Amniotic stem cell (primary cell): ENCODE measurements at regions not wholly inside any gene's neighbourhood (a gene's known extent, or its start where the extent isn't known, plus 50 kb on each side); places are given as distances from the start of the nearest gene placed in this dataset.
"Not testable (repeated sequence)": the region's sequence is repeated elsewhere in the genome, so short reads cannot be mapped to it uniquely, and the experiment has no call there.

Experiments
- DNase-seq: peaks from one replicate; lab custom pipeline; 2025; lab: John Stamatoyannopoulos, UW

GRCh38 chr4:114249561-114249960 is 270.1 kb upstream of the ARSJ start:
- DNase-seq, result no peak

GRCh38 chr4:114249976-114250375 is 270.5 kb upstream of the ARSJ start:
- DNase-seq, result no peak

DNA sequence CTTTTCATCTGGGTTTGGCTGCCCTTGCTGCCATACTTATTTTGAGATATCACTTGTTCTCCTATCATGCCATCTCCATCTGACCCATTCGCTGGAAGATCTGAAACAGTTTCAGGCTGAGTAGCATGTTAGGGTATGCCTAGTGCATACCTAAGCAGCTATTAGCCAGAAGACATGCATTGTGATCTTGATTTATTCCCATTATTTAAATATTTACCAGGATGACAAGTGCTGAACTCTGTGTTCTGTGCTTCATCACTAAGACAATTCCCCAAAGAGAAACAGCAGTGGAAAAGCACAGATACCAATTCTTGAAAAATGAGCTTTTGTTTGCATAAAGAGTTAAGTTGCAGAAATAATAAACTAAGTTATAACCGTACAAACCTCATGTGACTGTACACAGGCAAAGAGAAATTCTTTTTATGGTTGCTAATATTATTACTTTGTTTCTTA is 271.0 kb upstream of the ARSJ start:
- no peak for DNase-seq

GRCh38 chr4:114251020-114251419 is 271.6 kb upstream of the ARSJ start:
- DNase-seq, result no peak

DNA sequence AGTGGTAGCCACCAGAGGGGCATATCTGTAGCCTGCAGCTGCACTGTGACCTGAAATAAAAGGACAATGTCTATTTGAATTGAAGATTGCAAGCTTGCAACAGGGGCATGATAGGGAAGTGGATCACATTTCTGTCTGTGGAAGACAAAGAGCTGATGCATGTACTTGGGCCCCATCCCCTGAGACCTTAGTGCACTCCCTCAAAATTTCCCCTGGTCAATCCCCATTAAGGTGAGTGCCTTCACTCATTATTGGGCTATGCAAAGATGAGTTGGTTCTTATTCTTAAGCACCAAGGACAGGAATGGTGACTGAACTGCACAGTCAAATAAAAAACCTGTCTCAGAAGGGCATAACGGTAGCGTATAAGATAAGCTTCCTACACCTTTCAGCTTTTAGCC is 273.1 kb upstream of the ARSJ start:
- no peak for DNase-seq

GRCh38 chr4:114257501-114257900 is 278.1 kb upstream of the ARSJ start:
- no peak for DNase-seq

- not testable (repeated sequence) for DNase-seq
Measured at GRCh38 chr4:114262421-114262820, 283.0 kb upstream of the ARSJ start.

GRCh38 chr4:114263233-114263632 is 283.8 kb upstream of the ARSJ start:
- DNase-seq, result no peak

DNA sequence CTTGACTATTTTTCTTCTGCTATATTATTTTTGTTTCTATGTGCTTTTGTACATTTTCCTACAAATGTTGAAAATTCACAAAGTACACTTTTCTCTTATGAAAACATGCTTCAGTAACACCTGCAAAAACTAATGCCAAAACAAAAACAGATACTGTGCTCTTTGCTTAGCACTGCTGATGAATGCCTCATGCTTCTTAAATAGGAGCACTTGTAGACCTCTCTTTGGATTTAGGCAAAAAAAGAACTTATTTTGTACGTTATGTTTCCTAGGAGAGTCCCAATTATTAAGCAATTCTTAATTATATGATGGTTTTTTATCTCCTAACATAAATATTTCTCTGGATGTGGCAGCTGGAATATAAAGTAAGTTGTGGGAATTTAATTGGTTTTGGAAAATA is 285.0 kb upstream of the ARSJ start:
- no peak for DNase-seq

- no peak for DNase-seq
Measured at GRCh38 chr4:114264877-114265291, 285.4 kb upstream of the ARSJ start.

- DNase-seq, result no peak
Measured at GRCh38 chr4:114265342-114265741, 285.9 kb upstream of the ARSJ start.

DNA sequence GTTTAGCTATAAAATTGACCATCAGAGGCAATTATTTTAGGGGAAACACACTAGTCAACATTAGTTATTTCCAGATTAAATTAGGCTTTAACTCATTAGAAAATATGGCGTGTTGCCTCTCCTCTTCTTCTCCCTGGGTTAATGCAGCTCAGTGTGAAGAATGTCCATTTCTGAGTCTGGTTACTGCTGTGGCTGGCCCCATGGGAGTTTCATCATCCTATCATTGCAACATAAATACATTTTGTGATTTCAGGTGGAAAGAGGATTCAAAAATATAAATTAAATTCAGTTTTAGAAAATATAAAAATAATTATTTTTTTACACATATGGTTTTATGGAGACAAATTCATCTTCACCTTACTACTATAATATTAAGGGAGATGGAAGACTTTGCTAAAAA is 288.5 kb upstream of the ARSJ start:
- DNase-seq, result no peak

GRCh38 chr4:114271031-114271430 is 291.6 kb upstream of the ARSJ start:
- DNase-seq, result no peak

GRCh38 chr4:114272226-114272625 is 292.8 kb upstream of the ARSJ start:
- peak; percentile 98 for DNase-seq

DNA sequence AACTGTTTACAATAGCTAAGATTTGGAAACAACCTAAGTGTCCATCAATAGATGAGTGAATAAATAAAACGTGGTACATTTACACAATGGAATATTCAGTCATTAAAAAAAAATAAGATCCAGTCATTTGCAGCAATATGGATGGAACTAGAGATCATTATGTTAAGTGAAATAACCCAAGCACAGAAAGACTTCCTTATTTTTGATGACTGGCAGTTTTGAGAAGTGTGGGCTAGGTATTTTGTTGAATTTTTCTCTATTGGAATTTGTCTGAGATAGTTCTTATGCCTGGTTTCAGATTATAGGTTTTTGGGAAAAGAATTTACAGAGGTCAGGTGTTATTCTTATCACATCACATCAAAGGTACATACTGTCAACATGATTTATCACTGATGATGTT is 293.8 kb upstream of the ARSJ start:
- DNase-seq, result no peak

- no peak for DNase-seq
Measured at GRCh38 chr4:114277690-114278089, 298.2 kb upstream of the ARSJ start.

DNA sequence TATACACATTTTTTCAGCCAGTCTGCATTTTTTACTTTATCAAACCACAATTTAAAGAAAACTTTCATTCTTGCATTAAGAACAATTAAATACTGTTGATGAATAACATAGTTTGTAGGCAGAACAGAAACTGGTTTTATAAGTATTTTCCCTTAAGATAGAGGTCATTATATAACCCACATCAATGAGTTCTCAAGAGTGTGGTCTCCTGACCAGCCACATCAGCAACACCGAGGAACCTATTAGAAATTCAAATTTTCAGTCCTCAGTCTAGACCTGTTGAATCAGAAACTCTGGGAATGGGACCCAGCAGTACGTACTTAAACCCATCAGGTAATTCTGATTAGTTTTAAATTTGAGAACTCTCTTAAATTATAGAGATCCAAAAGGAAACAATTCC is 299.6 kb upstream of the ARSJ start:
- no peak for DNase-seq

GRCh38 chr4:114279711-114280110 is 300.3 kb upstream of the ARSJ start:
- DNase-seq, result no peak

GRCh38 chr4:114280645-114281044 is 301.2 kb upstream of the ARSJ start:
- no peak for DNase-seq

DNA sequence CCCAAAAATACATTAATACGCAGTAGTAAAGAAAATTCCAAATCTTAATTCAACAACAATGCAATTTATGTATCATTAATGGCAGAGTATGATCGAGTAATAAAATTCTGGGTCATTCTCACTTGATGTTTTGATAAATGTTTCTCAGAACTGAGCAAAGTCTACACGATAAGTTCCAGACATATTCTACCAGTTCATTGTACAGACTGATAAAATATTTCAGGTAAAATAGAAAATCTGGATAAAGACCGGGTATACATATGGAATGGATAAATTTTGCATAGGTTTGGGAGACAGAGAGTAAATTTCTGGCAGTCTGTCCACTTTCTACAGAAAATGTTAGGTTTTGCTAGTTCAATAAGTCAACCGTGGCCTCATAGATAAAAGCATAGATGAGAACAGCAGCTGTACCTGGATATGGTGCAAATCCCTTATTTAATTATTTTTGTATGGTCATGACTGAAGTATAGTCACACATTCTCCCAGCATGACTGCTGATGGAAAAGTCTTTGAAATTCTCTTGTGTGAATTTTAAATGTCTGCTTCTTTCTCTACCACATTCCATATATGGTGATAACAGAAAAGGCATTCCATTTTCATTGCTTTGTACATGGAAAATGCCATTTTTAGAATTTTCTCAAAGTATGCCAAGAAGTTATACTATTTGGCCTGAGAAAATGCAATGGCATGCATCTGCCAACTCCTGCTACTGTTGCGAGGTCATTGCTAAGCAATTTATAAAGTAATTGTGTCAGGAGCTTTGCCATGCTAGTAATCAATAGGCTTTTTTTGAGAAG is 301.9 kb upstream of the ARSJ start:
- peak; percentile 56 for DNase-seq

DNA sequence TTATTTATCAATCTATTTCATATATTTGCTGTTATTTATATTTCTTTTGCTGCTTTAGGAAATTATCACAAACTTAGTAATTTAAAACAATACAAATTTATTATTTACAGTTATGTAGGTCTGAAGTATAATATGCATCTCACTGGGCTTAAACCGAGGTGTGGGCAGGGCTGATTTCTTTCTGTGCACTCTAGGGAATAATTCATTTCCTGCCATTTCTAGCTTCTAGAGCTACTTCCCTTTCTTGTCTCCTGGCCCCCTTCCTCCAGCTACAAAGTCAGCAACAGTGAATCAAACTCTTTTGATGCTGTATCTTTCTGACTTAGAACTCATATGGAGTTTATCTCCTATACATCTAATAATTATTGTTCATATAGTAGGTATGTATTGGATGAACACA is 303.5 kb upstream of the ARSJ start:
- no peak for DNase-seq

- no peak for DNase-seq
Measured at GRCh38 chr4:114284629-114285028, 305.2 kb upstream of the ARSJ start.

DNA sequence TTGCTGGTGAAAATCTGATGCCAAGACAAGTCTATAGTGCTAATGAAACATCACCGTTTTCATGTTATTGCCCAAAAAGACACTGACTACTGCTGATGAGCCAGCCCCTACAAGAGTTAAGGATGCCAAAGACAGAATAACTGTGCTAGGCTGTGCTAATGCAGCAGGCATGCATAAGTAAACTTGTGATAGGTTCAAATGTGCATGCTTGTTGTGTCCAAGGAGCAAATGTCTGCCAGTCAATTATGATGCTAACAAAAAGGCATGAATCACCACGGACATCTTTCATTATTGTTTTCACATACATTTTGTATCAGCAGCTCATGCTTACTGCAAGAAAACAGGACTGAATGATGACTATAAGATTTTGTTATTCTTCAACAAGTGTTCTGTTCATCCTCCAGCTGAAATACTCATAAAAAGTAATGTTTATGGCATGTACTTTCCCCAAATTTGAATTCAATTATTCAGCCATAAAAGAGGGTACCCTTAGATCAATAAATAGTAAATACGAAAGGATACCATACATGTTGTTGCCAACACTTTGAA is 306.9 kb upstream of the ARSJ start:
- DNase-seq, result peak; percentile 39
